ENCODE measurements at regions not wholly inside any gene's neighbourhood (a gene's known extent, or its start where the extent isn't known, plus 50 kb on each side); places are given as distances from the start of the nearest gene placed in this dataset.

GRCh38 chr10:123331438-123331837, 177.2 kb downstream of the BUB3 start:
- no peak for TF ChIP-seq CTCF (IDR thresholded peaks at IDR 0.05; ENCODE audit: insufficient read depth, low read length)
- TF ChIP-seq REST (IDR thresholded peaks at IDR 0.05; ENCODE audit: insufficient replicate concordance, low read depth): no peak
- no peak for TF ChIP-seq POLR2AphosphoS5 (IDR thresholded peaks at IDR 0.05; ENCODE audit: low read depth)
- TF ChIP-seq GABPA (IDR thresholded peaks at IDR 0.05; ENCODE audit: low read depth): no peak
